ENCODE measurements at regions not wholly inside any gene's neighbourhood (a gene's known extent, or its start where the extent isn't known, plus 50 kb on each side); places are given as distances from the start of the nearest gene placed in this dataset.
"Not testable (repeated sequence)": the region's sequence is repeated elsewhere in the genome, so short reads cannot be mapped to it uniquely, and the experiment has no call there.

- H3K36me3 ChIP-seq (replicated peaks; ENCODE audit: control insufficient read depth, insufficient read depth, low read length); H3K27me3 ChIP-seq (ENCODE audit: control insufficient read depth, insufficient read depth, low read length); DNase-seq; H3K4me3 ChIP-seq (ENCODE audit: insufficient read depth, low read depth, low read length): not testable (repeated sequence)
Measured at GRCh38 chr6:115834542-115834941, 226.1 kb downstream of the FRK start.

DNA sequence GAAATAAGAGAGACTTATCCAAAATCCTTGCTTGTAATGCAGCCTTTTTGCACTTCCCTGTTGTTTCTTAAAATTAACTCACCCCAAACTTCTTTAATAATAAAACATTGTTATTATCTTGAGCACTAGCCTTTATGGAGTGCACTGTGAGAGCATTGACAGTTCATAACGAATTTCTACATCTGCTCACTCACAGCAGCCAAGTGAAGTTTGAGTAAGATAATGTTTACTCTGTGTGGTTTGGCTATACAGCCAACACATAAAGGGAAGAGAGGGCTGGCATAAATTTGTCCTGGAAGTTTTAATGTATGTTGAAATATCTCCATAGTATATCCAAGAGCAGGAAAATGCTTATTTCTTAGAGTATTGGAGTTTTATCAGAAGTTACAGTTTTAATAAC, 227.9 kb downstream of the FRK start:
- Histone ChIP-seq H3K4me3 (ENCODE audit: insufficient read depth, low read depth, low read length) (no peak overlapping the region), H3K27me3 (ENCODE audit: control insufficient read depth, insufficient read depth, low read length) (no peaks in the 10 kb centered on the region), H3K36me3 (replicated peaks; ENCODE audit: control insufficient read depth, insufficient read depth, low read length) (no peaks in the 10 kb centered on the region)
- no peak for DNase-seq

DNA sequence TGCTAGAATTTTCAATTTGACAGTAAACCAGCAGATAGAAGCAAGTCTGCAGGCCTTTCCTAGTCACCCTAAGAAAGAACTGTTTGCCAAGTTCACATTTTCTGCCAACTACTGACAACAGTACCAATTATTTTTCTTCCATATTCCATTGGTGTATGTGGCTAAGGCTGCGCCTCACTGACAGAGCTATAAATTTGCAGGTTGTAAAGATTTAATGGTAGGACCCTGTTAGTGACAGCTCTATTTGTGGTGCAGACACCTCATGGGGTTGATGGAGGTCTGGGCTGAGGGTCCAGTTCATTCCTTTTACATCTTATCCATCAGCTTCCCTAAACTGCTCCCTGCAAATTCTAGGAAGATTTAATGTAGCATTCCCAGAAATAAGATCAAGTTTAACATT, 228.5 kb downstream of the FRK start:
- H3K27me3 ChIP-seq (ENCODE audit: control insufficient read depth, insufficient read depth, low read length), result no peaks in the 10 kb centered on the region
- H3K36me3 ChIP-seq (replicated peaks; ENCODE audit: control insufficient read depth, insufficient read depth, low read length), result no peaks in the 10 kb centered on the region
- no peak for DNase-seq
- no peak overlapping the region for H3K4me3 ChIP-seq (ENCODE audit: insufficient read depth, low read depth, low read length)

DNA sequence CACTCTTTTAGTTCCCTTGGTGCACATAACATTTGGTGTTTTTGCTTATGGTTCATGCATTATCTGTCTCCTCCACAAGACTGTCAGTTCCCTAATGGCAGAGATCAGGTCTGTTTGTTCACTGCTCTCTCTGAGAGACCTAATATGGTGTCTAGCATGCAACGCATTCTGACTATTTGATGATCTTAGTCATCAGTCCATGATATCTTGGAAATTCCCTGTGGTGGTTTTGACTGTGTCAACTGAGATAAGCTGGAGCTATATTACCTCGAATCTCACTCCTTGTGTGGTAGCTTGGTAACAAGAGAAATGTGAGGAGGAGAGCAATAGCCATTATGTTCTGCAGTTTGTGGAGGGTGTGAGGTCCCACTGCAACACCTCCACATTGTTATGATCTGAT, 229.8 kb downstream of the FRK start:
- no peak for DNase-seq
- H3K4me3 ChIP-seq (ENCODE audit: insufficient read depth, low read depth, low read length), result no peak overlapping the region
- no peaks in the 10 kb centered on the region for H3K27me3 ChIP-seq (ENCODE audit: control insufficient read depth, insufficient read depth, low read length)
- no peaks in the 10 kb centered on the region for H3K36me3 ChIP-seq (replicated peaks; ENCODE audit: control insufficient read depth, insufficient read depth, low read length)

DNA sequence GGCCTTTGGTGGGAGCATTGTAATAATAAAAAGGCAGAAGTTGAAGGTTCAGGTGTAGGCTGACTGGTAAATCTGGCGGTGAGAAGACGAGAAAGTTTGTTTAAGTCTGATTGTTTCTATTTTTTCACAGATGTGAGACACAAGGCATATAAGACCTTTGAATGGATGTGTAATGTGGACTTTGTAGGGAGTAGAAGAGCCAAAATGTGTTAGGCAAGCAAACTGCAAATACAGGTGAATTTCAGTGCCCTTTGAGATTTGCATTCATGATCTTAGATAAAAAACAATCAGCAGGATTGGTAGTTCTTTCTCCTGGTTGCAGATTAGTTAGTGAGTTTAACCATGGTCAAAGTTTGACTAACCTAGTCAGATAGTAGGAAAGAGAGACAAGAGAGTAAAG, 238.9 kb downstream of the FRK start:
- Histone ChIP-seq H3K36me3 (replicated peaks; ENCODE audit: control insufficient read depth, insufficient read depth, low read length) (no peaks in the 10 kb centered on the region), H3K4me3 (ENCODE audit: insufficient read depth, low read depth, low read length) (no peak overlapping the region), H3K27me3 (ENCODE audit: control insufficient read depth, insufficient read depth, low read length) (no peaks in the 10 kb centered on the region)
- DNase-seq, result no peak

GRCh38 chr6:115819506-115819905, 241.2 kb downstream of the FRK start:
- DNase-seq, result no peak
- Histone ChIP-seq H3K36me3 (replicated peaks; ENCODE audit: control insufficient read depth, insufficient read depth, low read length) (no peaks in the 10 kb centered on the region), H3K27me3 (ENCODE audit: control insufficient read depth, insufficient read depth, low read length) (no peaks in the 10 kb centered on the region), H3K4me3 (ENCODE audit: insufficient read depth, low read depth, low read length) (no peak overlapping the region)

- Histone ChIP-seq H3K4me3 (ENCODE audit: insufficient read depth, low read depth, low read length) (no peak overlapping the region), H3K36me3 (replicated peaks; ENCODE audit: control insufficient read depth, insufficient read depth, low read length) (no peaks in the 10 kb centered on the region), H3K27me3 (ENCODE audit: control insufficient read depth, insufficient read depth, low read length) (no peaks in the 10 kb centered on the region)
- DNase-seq, result no peak
Measured at GRCh38 chr6:115817161-115817560, 243.5 kb downstream of the FRK start.

- Histone ChIP-seq H3K27me3 (ENCODE audit: control insufficient read depth, insufficient read depth, low read length) (no peaks in the 10 kb centered on the region), H3K36me3 (replicated peaks; ENCODE audit: control insufficient read depth, insufficient read depth, low read length) (no peaks in the 10 kb centered on the region), H3K4me3 (ENCODE audit: insufficient read depth, low read depth, low read length) (no peak overlapping the region)
- no peak for DNase-seq
Measured at GRCh38 chr6:115814907-115815306, 245.8 kb downstream of the FRK start.

DNA sequence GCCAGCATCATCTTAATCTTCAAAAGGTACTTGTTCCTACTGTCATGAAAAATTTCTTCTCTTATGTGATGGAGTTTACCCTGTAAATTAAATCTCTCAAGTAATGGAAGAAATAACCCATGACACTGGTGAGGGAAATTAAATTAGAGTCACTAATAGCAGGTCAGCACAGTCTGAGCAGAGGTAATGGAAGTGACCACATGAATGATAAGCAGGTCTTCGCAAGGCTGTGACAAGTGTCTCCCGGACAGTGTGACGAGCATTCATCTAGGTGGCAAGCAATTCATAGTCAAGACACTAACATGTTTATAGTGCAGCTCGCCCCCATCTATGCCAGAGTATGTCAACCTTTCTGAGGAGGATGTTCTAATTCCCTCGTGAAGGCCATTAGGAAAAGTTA, 249.2 kb downstream of the FRK start:
- DNase-seq, result no peak
- no peaks in the 10 kb centered on the region for H3K27me3 ChIP-seq (ENCODE audit: control insufficient read depth, insufficient read depth, low read length)
- H3K36me3 ChIP-seq (replicated peaks; ENCODE audit: control insufficient read depth, insufficient read depth, low read length), result no peaks in the 10 kb centered on the region
- H3K4me3 ChIP-seq (ENCODE audit: insufficient read depth, low read depth, low read length), result no peak overlapping the region

GRCh38 chr6:115798229-115798628, 262.5 kb downstream of the FRK start:
- Histone ChIP-seq H3K27me3 (ENCODE audit: control insufficient read depth, insufficient read depth, low read length) (no peaks in the 10 kb centered on the region), H3K36me3 (replicated peaks; ENCODE audit: control insufficient read depth, insufficient read depth, low read length) (no peaks in the 10 kb centered on the region), H3K4me3 (ENCODE audit: insufficient read depth, low read depth, low read length) (no peak overlapping the region)
- no peak for DNase-seq

- H3K27me3 ChIP-seq (ENCODE audit: control insufficient read depth, insufficient read depth, low read length), result no peaks in the 10 kb centered on the region
- DNase-seq, result no peak
- no peaks in the 10 kb centered on the region for H3K36me3 ChIP-seq (replicated peaks; ENCODE audit: control insufficient read depth, insufficient read depth, low read length)
- H3K4me3 ChIP-seq (ENCODE audit: insufficient read depth, low read depth, low read length), result no peak overlapping the region
Measured at GRCh38 chr6:115796829-115797228, 263.9 kb downstream of the FRK start.

GRCh38 chr6:115796061-115796460, 264.6 kb downstream of the FRK start:
- DNase-seq, result no peak
- H3K4me3 ChIP-seq (ENCODE audit: insufficient read depth, low read depth, low read length), result no peak overlapping the region
- H3K27me3 ChIP-seq (ENCODE audit: control insufficient read depth, insufficient read depth, low read length), result no peaks in the 10 kb centered on the region
- no peaks in the 10 kb centered on the region for H3K36me3 ChIP-seq (replicated peaks; ENCODE audit: control insufficient read depth, insufficient read depth, low read length)

GRCh38 chr6:115783402-115784061, 277.2 kb downstream of the FRK start:
- DNase-seq, result no peak
- H3K4me3 ChIP-seq (ENCODE audit: insufficient read depth, low read depth, low read length), result no peak overlapping the region
- no peaks in the 10 kb centered on the region for H3K36me3 ChIP-seq (replicated peaks; ENCODE audit: control insufficient read depth, insufficient read depth, low read length)
- H3K27me3 ChIP-seq (ENCODE audit: control insufficient read depth, insufficient read depth, low read length), result no peaks in the 10 kb centered on the region

- no peaks in the 10 kb centered on the region for H3K36me3 ChIP-seq (replicated peaks; ENCODE audit: control insufficient read depth, insufficient read depth, low read length)
- DNase-seq, result no peak
- H3K27me3 ChIP-seq (ENCODE audit: control insufficient read depth, insufficient read depth, low read length), result no peaks in the 10 kb centered on the region
- H3K4me3 ChIP-seq (ENCODE audit: insufficient read depth, low read depth, low read length), result no peak overlapping the region
Measured at GRCh38 chr6:115782612-115783011, 278.1 kb downstream of the FRK start.

- H3K4me3 ChIP-seq (ENCODE audit: insufficient read depth, low read depth, low read length), result no peak overlapping the region
- no peaks in the 10 kb centered on the region for H3K36me3 ChIP-seq (replicated peaks; ENCODE audit: control insufficient read depth, insufficient read depth, low read length)
- no peak for DNase-seq
- H3K27me3 ChIP-seq (ENCODE audit: control insufficient read depth, insufficient read depth, low read length), result no peaks in the 10 kb centered on the region
Measured at GRCh38 chr6:115773741-115774140, 286.9 kb downstream of the FRK start.

- Histone ChIP-seq H3K4me3 (ENCODE audit: insufficient read depth, low read depth, low read length) (no peak overlapping the region), H3K36me3 (replicated peaks; ENCODE audit: control insufficient read depth, insufficient read depth, low read length) (no peaks in the 10 kb centered on the region), H3K27me3 (ENCODE audit: control insufficient read depth, insufficient read depth, low read length) (no peaks in the 10 kb centered on the region)
- DNase-seq, result no peak
Measured at GRCh38 chr6:115770851-115771250, 289.8 kb downstream of the FRK start.
